ENCODE measurements at regions not wholly inside any gene's neighbourhood (a gene's known extent, or its start where the extent isn't known, plus 50 kb on each side); places are given as distances from the start of the nearest gene placed in this dataset.

- TF ChIP-seq CTCF (IDR thresholded peaks at IDR 0.05) = no peak
- TF ChIP-seq POLR2A (IDR thresholded peaks at IDR 0.05) = no peak
Measured at GRCh38 chr6:77026341-77026740, 436.9 kb downstream of the HTR1B start.
